Psoas muscle (tissue), 7 donors: ENCODE measurements at regions not wholly inside any gene's neighbourhood (a gene's known extent, or its start where the extent isn't known, plus 50 kb on each side); places are given as distances from the start of the nearest gene placed in this dataset.

Experiments used
- ATAC-seq, 4 donors: fragments of 200-7000 bp; cut with Tn5 transposase; one replicate each; pipeline ENCODE4 v1.9.1; 2020; ENCODE audit warnings: moderate library complexity in 3 of 4, mild to moderate bottlenecking in 2 of 4
- DNase-seq, 2 donors: peaks; one replicate each; pipeline ENCODE4 v3.0.0-alpha.2; 2020
- H3K27ac ChIP-seq: fragments of 200-600 bp; one replicate; pipeline ENCODE4 v1.8.0; 2022
- H3K27me3 ChIP-seq, 3 donors: fragments of 200-600 bp in 1 of 3; one replicate each; pipeline versions ENCODE4 v1.6.1 to v1.8.0; 2013 to 2022; ENCODE audit warnings: low read length in 2 of 3, mild to moderate bottlenecking in 2 of 3, moderate library complexity in 1 of 3; ENCODE audit not compliant: insufficient read depth in 3 of 3
- H3K36me3 ChIP-seq, 2 donors: fragments of 200-600 bp in 1 of 2; one replicate each; pipeline versions ENCODE4 v1.6.1 to v1.8.0; 2013 to 2022; ENCODE audit warnings: low read depth in 1 of 2, mild to moderate bottlenecking in 1 of 2, moderate library complexity in 1 of 2; ENCODE audit not compliant: insufficient read depth in 1 of 2
- H3K4me1 ChIP-seq: fragments of 200-600 bp; one replicate; pipeline ENCODE4 v1.8.0; 2022
- H3K4me3 ChIP-seq: fragments of 200-600 bp; one replicate; pipeline ENCODE4 v1.8.0; 2022; ENCODE audit warnings: mild to moderate bottlenecking
- H3K9me3 ChIP-seq: fragments of 200-600 bp; one replicate; pipeline ENCODE4 v1.8.0; 2022
- CTCF ChIP-seq: fragments of 200-600 bp; IDR thresholded peaks from one replicate; pipeline ENCODE4 v1.8.0; 2022; ENCODE audit warnings: antibody characterized with exemption
- WGBS, 3 donors: extraction: QIAGEN DNeasy Blood & Tissue Kit; methylation state at CpG; one replicate each; pipeline versions ENCODE4 v1.1.6 to v1.1.7; 2013; 5-methylcytosine and 5-hydroxymethylcytosine counted together
- intact Hi-C, 2 donors: fragments of 100-400 bp; cut with DNase I; formaldehyde crosslinking; loops; one replicate each; pipeline versions ENCODE4 v1.11.0 to v1.14.2; 2022
- donor health status: healthy with polysubstance abuse.
- donor health status: DM: no; HTN: no; CAD: no; lungs with moderate emphysema.
- donor health status: Bipolar disorder and iron deficiency.
- donor health status: healthy.
- donor health status: DM: yes; HTN: yes; CAD: no.
- donor health status: DM: no; HTN: no; CAD: no.
- donor health status: DM: yes; HTN: yes; CAD: no.

- H3K36me3 ChIP-seq = no peaks in the 10 kb centered on the region
- no peak for ATAC-seq
- no peak overlapping the region for H3K4me3 ChIP-seq
- no peaks in the 10 kb centered on the region for H3K4me1 ChIP-seq
- H3K27me3 ChIP-seq = no peaks in the 10 kb centered on the region
- 1 to 2% (median 2%) methylated on average over 2 of the region's 2 CpGs for WGBS, 3 donors
- no peak for DNase-seq
- H3K9me3 ChIP-seq = no peaks in the 10 kb centered on the region
- TF ChIP-seq CTCF = peak; percentile 49
- intact Hi-C loops = no loop called here
- no peak overlapping the region for H3K27ac ChIP-seq
Observed at GRCh38 chr9:12464910-12465512, 228.2 kb upstream of the TYRP1 start.

GRCh38 chr9:12469084-12469483, 224.1 kb upstream of the TYRP1 start:
- ATAC-seq = no peak
- H3K27ac ChIP-seq = no peak overlapping the region

GRCh38 chr9:12494411-12494810, 198.8 kb upstream of the TYRP1 start:
- Histone ChIP-seq H3K4me1 (no peaks in the 10 kb centered on the region), H3K27ac (no peak overlapping the region), H3K36me3 (no peaks in the 10 kb centered on the region), H3K27me3 (no peaks in the 10 kb centered on the region), H3K4me3 (no peak overlapping the region), H3K9me3 (no peaks in the 10 kb centered on the region)
- intact Hi-C loops = no loop called here
- TF ChIP-seq CTCF = no peak
- no peak for ATAC-seq
- DNase-seq = no peak
- WGBS, 3 donors = 79 to 84% (median 79%) methylated on average over 1 of the region's 1 CpG

More at GRCh38 chr9:12469084-12469483, 224.1 kb upstream of the TYRP1 start:
- no peaks in the 10 kb centered on the region for H3K27me3 ChIP-seq
- no peak overlapping the region for H3K4me3 ChIP-seq
- no peaks in the 10 kb centered on the region for H3K9me3 ChIP-seq
- DNase-seq = no peak
- H3K4me1 ChIP-seq = no peaks in the 10 kb centered on the region
- 86 to 97% (median 96%) methylated on average over 1 of the region's 1 CpG for WGBS, 3 donors
- TF ChIP-seq CTCF = no peak
- no peaks in the 10 kb centered on the region for H3K36me3 ChIP-seq
- intact Hi-C loops = no loop called here

- no peaks in the 10 kb centered on the region for H3K9me3 ChIP-seq
- H3K36me3 ChIP-seq = no peaks in the 10 kb centered on the region
- no peak for DNase-seq
- H3K27me3 ChIP-seq = no peaks in the 10 kb centered on the region
- no peak for ATAC-seq
- H3K4me3 ChIP-seq = no peak overlapping the region
- no peaks in the 10 kb centered on the region for H3K4me1 ChIP-seq
- H3K27ac ChIP-seq = no peak overlapping the region
- intact Hi-C loops = no loop called here
- no peak for TF ChIP-seq CTCF
Observed at GRCh38 chr9:12497790-12498189, 195.4 kb upstream of the TYRP1 start.

- Histone ChIP-seq H3K9me3 (no peaks in the 10 kb centered on the region), H3K4me1 (no peaks in the 10 kb centered on the region), H3K27ac (no peak overlapping the region), H3K27me3 (no peaks in the 10 kb centered on the region), H3K4me3 (no peak overlapping the region), H3K36me3 (no peaks in the 10 kb centered on the region)
- intact Hi-C loops = no loop called here
- WGBS, 3 donors = 86 to 89% (median 86%) methylated on average over 4 of the region's 4 CpGs
- ATAC-seq (no peak), DNase-seq (no peak)
- no peak for TF ChIP-seq CTCF
Observed at GRCh38 chr9:12502520-12502919, 190.7 kb upstream of the TYRP1 start.
